ENCODE measurements at regions not wholly inside any gene's neighbourhood (a gene's known extent, or its start where the extent isn't known, plus 50 kb on each side); places are given as distances from the start of the nearest gene placed in this dataset.
"Not testable (repeated sequence)": the region's sequence is repeated elsewhere in the genome, so short reads cannot be mapped to it uniquely, and the experiment has no call there.

GRCh38 chr4:138871555-138871875 lies 144.1 kb upstream of the NOCT start:
- no peak for DNase-seq (ENCODE audit: low spot score)
- no peaks in the 10 kb centered on the region for H3K36me3 Mint-ChIP-seq (ENCODE audit: low read depth)
- H3K9me3 Mint-ChIP-seq = no peaks in the 10 kb centered on the region
- H3K4me1 Mint-ChIP-seq (ENCODE audit: low read depth) = no peaks in the 10 kb centered on the region
- intact Hi-C loops (cut with micrococcal nuclease) = loop anchor here (1.0 to 5.0 kb wide), 2 partner anchors 190 to 834 kb away; no protein-coding TSS in a partner anchor
- H3K4me3 Mint-ChIP-seq = no peak overlapping the region
- no peak overlapping the region for H3K27ac Mint-ChIP-seq
- H3K27me3 Mint-ChIP-seq (ENCODE audit: insufficient read depth) = peaks cover 12% of the 10 kb centered on the region

GRCh38 chr4:138870737-138871554 lies 144.6 kb upstream of the NOCT start:
- H3K9me3 Mint-ChIP-seq = no peaks in the 10 kb centered on the region
- H3K27me3 Mint-ChIP-seq (ENCODE audit: insufficient read depth) = peaks cover 12% of the 10 kb centered on the region
- no peaks in the 10 kb centered on the region for H3K4me1 Mint-ChIP-seq (ENCODE audit: low read depth)
- intact Hi-C loops (cut with micrococcal nuclease) = loop anchor here (1.0 to 5.0 kb wide), 2 partner anchors 190 to 834 kb away; no protein-coding TSS in a partner anchor
- H3K27ac Mint-ChIP-seq = no peak overlapping the region
- no peaks in the 10 kb centered on the region for H3K36me3 Mint-ChIP-seq (ENCODE audit: low read depth)
- H3K4me3 Mint-ChIP-seq = no peak overlapping the region
- peak; percentile 7 for DNase-seq (ENCODE audit: low spot score)

- Mint-ChIP-seq H3K27me3 (ENCODE audit: insufficient read depth) (peaks cover 12% of the 10 kb centered on the region), H3K4me3 (no peak overlapping the region), H3K4me1 (ENCODE audit: low read depth) (no peaks in the 10 kb centered on the region), H3K9me3 (no peaks in the 10 kb centered on the region), H3K36me3 (ENCODE audit: low read depth) (no peaks in the 10 kb centered on the region), H3K27ac (no peak overlapping the region)
- intact Hi-C loops (cut with micrococcal nuclease) = loop anchor here (5.0 kb wide), 1 partner anchor 832 kb away; no protein-coding TSS in a partner anchor
- DNase-seq (ENCODE audit: low spot score) = no peak
Observed at GRCh38 chr4:138869631-138870030, 145.9 kb upstream of the NOCT start.

GRCh38 chr4:138869165-138869564 lies 146.4 kb upstream of the NOCT start:
- H3K9me3 Mint-ChIP-seq = no peaks in the 10 kb centered on the region

GRCh38 chr4:138868562-138868961 lies 147.0 kb upstream of the NOCT start:
- Mint-ChIP-seq H3K4me1 (ENCODE audit: low read depth) (no peaks in the 10 kb centered on the region), H3K9me3 (no peaks in the 10 kb centered on the region), H3K36me3 (ENCODE audit: low read depth) (no peaks in the 10 kb centered on the region), H3K27ac (no peak overlapping the region), H3K4me3 (no peak overlapping the region), H3K27me3 (ENCODE audit: insufficient read depth) (peaks cover 12% of the 10 kb centered on the region)
- intact Hi-C loops (cut with micrococcal nuclease) = no loop called here
- DNase-seq (ENCODE audit: low spot score) = no peak

More at GRCh38 chr4:138869165-138869564, 146.4 kb upstream of the NOCT start:
- H3K4me3 Mint-ChIP-seq = no peak overlapping the region
- no peak for DNase-seq (ENCODE audit: low spot score)
- no peaks in the 10 kb centered on the region for H3K4me1 Mint-ChIP-seq (ENCODE audit: low read depth)
- H3K27ac Mint-ChIP-seq = no peak overlapping the region
- intact Hi-C loops (cut with micrococcal nuclease) = no loop called here
- H3K27me3 Mint-ChIP-seq (ENCODE audit: insufficient read depth) = peaks cover 12% of the 10 kb centered on the region
- no peaks in the 10 kb centered on the region for H3K36me3 Mint-ChIP-seq (ENCODE audit: low read depth)

GRCh38 chr4:138867404-138867803 lies 148.2 kb upstream of the NOCT start:
- DNase-seq (ENCODE audit: low spot score) = no peak
- Mint-ChIP-seq H3K9me3 (no peaks in the 10 kb centered on the region), H3K4me3 (no peak overlapping the region), H3K36me3 (ENCODE audit: low read depth) (no peaks in the 10 kb centered on the region), H3K4me1 (ENCODE audit: low read depth) (no peaks in the 10 kb centered on the region), H3K27ac (no peak overlapping the region), H3K27me3 (ENCODE audit: insufficient read depth) (peaks cover 8% of the 10 kb centered on the region)
- intact Hi-C loops (cut with micrococcal nuclease) = no loop called here

- Mint-ChIP-seq H3K4me1 (ENCODE audit: low read depth) (no peaks in the 10 kb centered on the region), H3K9me3 (no peaks in the 10 kb centered on the region), H3K36me3 (ENCODE audit: low read depth) (no peaks in the 10 kb centered on the region), H3K27me3 (ENCODE audit: insufficient read depth) (peaks cover 8% of the 10 kb centered on the region), H3K4me3 (no peak overlapping the region), H3K27ac (no peak overlapping the region)
- no peak for DNase-seq (ENCODE audit: low spot score)
- intact Hi-C loops (cut with micrococcal nuclease) = no loop called here
Observed at GRCh38 chr4:138866314-138866713, 149.3 kb upstream of the NOCT start.

- Mint-ChIP-seq H3K4me3 (no peak overlapping the region), H3K27ac (no peak overlapping the region), H3K4me1 (ENCODE audit: low read depth) (no peaks in the 10 kb centered on the region), H3K36me3 (ENCODE audit: low read depth) (no peaks in the 10 kb centered on the region), H3K27me3 (ENCODE audit: insufficient read depth) (peaks cover 4% of the 10 kb centered on the region), H3K9me3 (no peaks in the 10 kb centered on the region)
- intact Hi-C loops (cut with micrococcal nuclease) = no loop called here
- DNase-seq (ENCODE audit: low spot score) = no peak
Observed at GRCh38 chr4:138865765-138866164, 149.8 kb upstream of the NOCT start.

- peaks cover 4% of the 10 kb centered on the region for H3K27me3 Mint-ChIP-seq (ENCODE audit: insufficient read depth)
- no peak overlapping the region for H3K27ac Mint-ChIP-seq
- H3K4me3 Mint-ChIP-seq = no peak overlapping the region
- H3K36me3 Mint-ChIP-seq (ENCODE audit: low read depth) = no peaks in the 10 kb centered on the region
- H3K9me3 Mint-ChIP-seq = no peaks in the 10 kb centered on the region
- H3K4me1 Mint-ChIP-seq (ENCODE audit: low read depth) = no peaks in the 10 kb centered on the region
- intact Hi-C loops (cut with micrococcal nuclease) = no loop called here
- DNase-seq (ENCODE audit: low spot score) = no peak
Observed at GRCh38 chr4:138864961-138865720, 150.4 kb upstream of the NOCT start.

GRCh38 chr4:138863160-138863559 lies 152.4 kb upstream of the NOCT start:
- DNase-seq (ENCODE audit: low spot score) = no peak
- H3K4me1 Mint-ChIP-seq (ENCODE audit: low read depth) = no peaks in the 10 kb centered on the region
- H3K4me3 Mint-ChIP-seq = no peak overlapping the region
- H3K27me3 Mint-ChIP-seq (ENCODE audit: insufficient read depth) = peaks cover 2% of the 10 kb centered on the region
- no peaks in the 10 kb centered on the region for H3K9me3 Mint-ChIP-seq
- no peaks in the 10 kb centered on the region for H3K36me3 Mint-ChIP-seq (ENCODE audit: low read depth)
- intact Hi-C loops (cut with micrococcal nuclease) = no loop called here
- H3K27ac Mint-ChIP-seq = no peak overlapping the region

- intact Hi-C loops (cut with micrococcal nuclease) = no loop called here
- Mint-ChIP-seq H3K4me1 (ENCODE audit: low read depth) (no peaks in the 10 kb centered on the region), H3K27me3 (ENCODE audit: insufficient read depth) (peaks cover 2% of the 10 kb centered on the region), H3K27ac (no peak overlapping the region), H3K4me3 (no peak overlapping the region), H3K9me3 (no peaks in the 10 kb centered on the region), H3K36me3 (ENCODE audit: low read depth) (no peaks in the 10 kb centered on the region)
- no peak for DNase-seq (ENCODE audit: low spot score)
Observed at GRCh38 chr4:138861135-138861534, 154.4 kb upstream of the NOCT start.

GRCh38 chr4:138860357-138860756 lies 155.2 kb upstream of the NOCT start:
- H3K27ac Mint-ChIP-seq; H3K36me3 Mint-ChIP-seq (ENCODE audit: low read depth); H3K9me3 Mint-ChIP-seq; DNase-seq (ENCODE audit: low spot score); intact Hi-C loops (cut with micrococcal nuclease); H3K4me3 Mint-ChIP-seq; H3K27me3 Mint-ChIP-seq (ENCODE audit: insufficient read depth); H3K4me1 Mint-ChIP-seq (ENCODE audit: low read depth): not testable (repeated sequence)

- no peaks in the 10 kb centered on the region for H3K4me1 Mint-ChIP-seq (ENCODE audit: low read depth)
- intact Hi-C loops (cut with micrococcal nuclease) = no loop called here
- no peak overlapping the region for H3K27ac Mint-ChIP-seq
- H3K9me3 Mint-ChIP-seq = no peaks in the 10 kb centered on the region
- no peaks in the 10 kb centered on the region for H3K36me3 Mint-ChIP-seq (ENCODE audit: low read depth)
- peaks cover 2% of the 10 kb centered on the region for H3K27me3 Mint-ChIP-seq (ENCODE audit: insufficient read depth)
- H3K4me3 Mint-ChIP-seq = no peak overlapping the region
- DNase-seq (ENCODE audit: low spot score) = no peak
Observed at GRCh38 chr4:138859254-138859653, 156.3 kb upstream of the NOCT start.

Measured in activated T-helper 1 cell treated with anti-CD3 and anti-CD28 coated beads, Interleukin-12 subunit alpha, Interleukin-12 subunit beta, Interleukin-2, Interleukin-4 antibody, amounts not matched to agents 30 ng/mL and 10 ng/mL and 1 ng/mL, durations not matched to agents 14 hours and 24 hours and 36 hours (primary cell).